NCI-H1092 (cell line): ENCODE measurements at regions not wholly inside any gene's neighbourhood (a gene's known extent, or its start where the extent isn't known, plus 50 kb on each side); places are given as distances from the start of the nearest gene placed in this dataset.

Experiments
- DNase-seq: peaks from one replicate; lab custom pipeline; 2025; lab: John Stamatoyannopoulos, UW

- DNase-seq: no peak
These were observed 452.3 kb downstream of the ZSWIM6 start for GRCh38 chr5:61784341-61784740.

GRCh38 chr5:61788548-61788947, 456.5 kb downstream of the ZSWIM6 start:
- no peak for DNase-seq

- DNase-seq: no peak
These were observed 457.9 kb downstream of the ZSWIM6 start for GRCh38 chr5:61790007-61790406.

GRCh38 chr5:61790678-61791077, 458.6 kb downstream of the ZSWIM6 start:
- no peak for DNase-seq

GRCh38 chr5:61796773-61797172, 464.7 kb downstream of the ZSWIM6 start:
- no peak for DNase-seq

GRCh38 chr5:61800450-61800849, 468.4 kb downstream of the ZSWIM6 start:
- DNase-seq: no peak

GRCh38 chr5:61801174-61801573, 469.1 kb downstream of the ZSWIM6 start:
- no peak for DNase-seq

GRCh38 chr5:61802456-61802855, 470.4 kb downstream of the ZSWIM6 start:
- DNase-seq: no peak

- DNase-seq: no peak
These were observed 473.0 kb downstream of the ZSWIM6 start for GRCh38 chr5:61805101-61805500.

GRCh38 chr5:61806491-61807020, 474.5 kb downstream of the ZSWIM6 start:
- no peak for DNase-seq

GRCh38 chr5:61808091-61808490, 476.0 kb downstream of the ZSWIM6 start:
- no peak for DNase-seq

- no peak for DNase-seq
These were observed 476.9 kb downstream of the ZSWIM6 start for GRCh38 chr5:61808909-61809308.

GRCh38 chr5:61809651-61810050, 477.6 kb downstream of the ZSWIM6 start:
- no peak for DNase-seq

GRCh38 chr5:61811052-61811451, 479.0 kb downstream of the ZSWIM6 start:
- no peak for DNase-seq

- no peak for DNase-seq
These were observed 481.3 kb downstream of the ZSWIM6 start for GRCh38 chr5:61813361-61813760.

GRCh38 chr5:61815339-61815738, 483.3 kb downstream of the ZSWIM6 start:
- DNase-seq: no peak

- no peak for DNase-seq
These were observed 484.1 kb downstream of the ZSWIM6 start for GRCh38 chr5:61816146-61816545.

GRCh38 chr5:61816585-61817450, 484.8 kb downstream of the ZSWIM6 start:
- no peak for DNase-seq

GRCh38 chr5:61817472-61818326, 485.6 kb downstream of the ZSWIM6 start:
- DNase-seq: no peak

GRCh38 chr5:61820836-61821235, 485.2 kb upstream of the KIF2A start:
- DNase-seq: no peak

- no peak for DNase-seq
These were observed 484.4 kb upstream of the KIF2A start for GRCh38 chr5:61821561-61821960.

GRCh38 chr5:61822584-61822983, 483.4 kb upstream of the KIF2A start:
- no peak for DNase-seq

GRCh38 chr5:61823065-61823464, 482.9 kb upstream of the KIF2A start:
- DNase-seq: no peak
